CD4-positive, alpha-beta T cell (primary cell): ENCODE measurements at regions not wholly inside any gene's neighbourhood (a gene's known extent, or its start where the extent isn't known, plus 50 kb on each side); places are given as distances from the start of the nearest gene placed in this dataset.

Experiments used
- ATAC-seq: fragments of 200-7000 bp; cut with Tn5 transposase; one replicate; pipeline ENCODE4 v1.10.0; 2022; ENCODE audit warnings: mild to moderate bottlenecking; ENCODE audit not compliant: poor library complexity
- CTCF ChIA-PET: fragments of 350-600 bp; sonication (Branson Sonifier 250); formaldehyde crosslinking; loops from one replicate; lab custom pipeline; 2021; ENCODE audit warnings: antibody characterized with exemption, inconsistent platforms; lab: Charles Lee
- POLR2A ChIA-PET: fragments of 350-600 bp; sonication (Branson Sonifier 250); formaldehyde crosslinking; loops from one replicate; lab custom pipeline; 2021; ENCODE audit warnings: antibody characterized with exemption, inconsistent platforms; lab: Charles Lee
- DNase-seq, 14 experiments: peaks; one replicate each; pipeline ENCODE4 v3.0.0-alpha.2; 2013 to 2020; ENCODE audit warnings: mixed read lengths in 2 of 14
- H3K27ac ChIP-seq, 2 donors: one replicate each; pipeline versions ENCODE4 v1.5.1 to v1.7.0; 2013; ENCODE audit warnings: low read length in 2 of 2, low read depth in 1 of 2, mild to moderate bottlenecking in 1 of 2
- H3K27me3 ChIP-seq, 2 experiments: 1 replicate in 1 of 2; 2 replicates in 1 of 2; pipeline versions ENCODE4 v1.6.1 to v1.7.0; 2013; ENCODE audit warnings: low read length in 2 of 2, control low read depth in 1 of 2, mild to moderate bottlenecking in 1 of 2, moderate library complexity in 1 of 2; ENCODE audit not compliant: insufficient read depth in 2 of 2, control insufficient read depth in 1 of 2
- H3K36me3 ChIP-seq: one replicate; pipeline ENCODE4 v1.6.1; 2013; ENCODE audit warnings: low read length, control low read depth; ENCODE audit not compliant: insufficient read depth
- H3K4me1 ChIP-seq: one replicate; pipeline ENCODE4 v1.6.1; 2013; ENCODE audit warnings: low read length, control low read depth; ENCODE audit not compliant: insufficient read depth
- H3K4me3 ChIP-seq: one replicate; pipeline ENCODE4 v1.5.1; 2013; ENCODE audit warnings: mild to moderate bottlenecking, low read length, moderate library complexity
- H3K9me3 ChIP-seq, 2 experiments: 1 replicate in 1 of 2; 2 replicates in 1 of 2; pipeline versions ENCODE4 v1.6.1 to v1.7.0; 2013; ENCODE audit warnings: low read length in 2 of 2, mild to moderate bottlenecking in 2 of 2, control low read depth in 1 of 2, moderate library complexity in 1 of 2; ENCODE audit not compliant: control insufficient read depth in 1 of 2, insufficient read depth in 1 of 2
- H3K27ac Mint-ChIP-seq: one replicate; pipeline ENCODE4 v1.8.0; 2020; ENCODE audit warnings: mixed read lengths
- H3K27me3 Mint-ChIP-seq: one replicate; pipeline ENCODE4 v1.8.0; 2021; ENCODE audit warnings: mixed read lengths
- H3K36me3 Mint-ChIP-seq: one replicate; pipeline ENCODE4 v1.8.0; 2021; ENCODE audit warnings: low read depth, mixed read lengths
- H3K4me1 Mint-ChIP-seq: one replicate; pipeline ENCODE4 v1.8.0; 2021; ENCODE audit warnings: low read depth, mixed read lengths
- H3K4me3 Mint-ChIP-seq: one replicate; pipeline ENCODE4 v1.8.0; 2020; ENCODE audit warnings: mild to moderate bottlenecking, mixed read lengths
- H3K9me3 Mint-ChIP-seq: one replicate; pipeline ENCODE4 v1.8.0; 2020; ENCODE audit warnings: mixed read lengths
- intact Hi-C, 2 experiments: fragments of 100-400 bp; cut with DNase I in 1 of 2; cut with micrococcal nuclease in 1 of 2; formaldehyde crosslinking; loops; one replicate each; pipeline versions ENCODE4 v1.15.1 to v1.9.0; 2023 to 2025; cut with DNase I, micrococcal nuclease
- TF ChIP-seq, protein P1 (sequence below): fragments of 200-600 bp; IDR thresholded peaks from one replicate; pipeline ENCODE4 v1.8.0; 2022; ENCODE audit warnings: antibody characterized with exemption, mild to moderate bottlenecking

DNA sequence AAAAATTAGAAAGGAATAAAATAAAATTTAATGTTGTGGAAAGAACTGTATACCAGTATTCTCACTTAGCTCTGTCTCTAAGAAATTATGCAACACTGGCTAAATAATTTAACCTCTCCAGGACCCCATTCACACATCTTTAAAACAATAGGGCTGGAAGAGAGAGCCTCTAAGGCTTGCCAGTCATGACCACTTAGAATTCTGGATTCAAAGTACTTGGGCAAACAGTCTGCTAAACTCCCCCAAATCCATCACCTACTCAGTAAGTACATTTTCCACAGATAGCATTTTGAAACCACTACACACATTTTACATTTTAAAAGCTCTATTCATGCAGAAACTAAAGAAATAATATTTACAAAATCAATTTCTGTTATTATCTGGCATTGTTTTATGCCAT lies 291.7 kb downstream of the TMEM167A start:
- no peak overlapping the region for H3K27ac ChIP-seq
- ATAC-seq: no peak
- no peak for DNase-seq
- intact Hi-C loops: no loop called here
- TF ChIP-seq, protein P1, sequence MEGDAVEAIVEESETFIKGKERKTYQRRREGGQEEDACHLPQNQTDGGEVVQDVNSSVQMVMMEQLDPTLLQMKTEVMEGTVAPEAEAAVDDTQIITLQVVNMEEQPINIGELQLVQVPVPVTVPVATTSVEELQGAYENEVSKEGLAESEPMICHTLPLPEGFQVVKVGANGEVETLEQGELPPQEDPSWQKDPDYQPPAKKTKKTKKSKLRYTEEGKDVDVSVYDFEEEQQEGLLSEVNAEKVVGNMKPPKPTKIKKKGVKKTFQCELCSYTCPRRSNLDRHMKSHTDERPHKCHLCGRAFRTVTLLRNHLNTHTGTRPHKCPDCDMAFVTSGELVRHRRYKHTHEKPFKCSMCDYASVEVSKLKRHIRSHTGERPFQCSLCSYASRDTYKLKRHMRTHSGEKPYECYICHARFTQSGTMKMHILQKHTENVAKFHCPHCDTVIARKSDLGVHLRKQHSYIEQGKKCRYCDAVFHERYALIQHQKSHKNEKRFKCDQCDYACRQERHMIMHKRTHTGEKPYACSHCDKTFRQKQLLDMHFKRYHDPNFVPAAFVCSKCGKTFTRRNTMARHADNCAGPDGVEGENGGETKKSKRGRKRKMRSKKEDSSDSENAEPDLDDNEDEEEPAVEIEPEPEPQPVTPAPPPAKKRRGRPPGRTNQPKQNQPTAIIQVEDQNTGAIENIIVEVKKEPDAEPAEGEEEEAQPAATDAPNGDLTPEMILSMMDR: no peak
- ChIA-PET CTCF (no interaction called here), POLR2A (no interaction called here)
- Mint-ChIP-seq H3K4me1 (no peaks in the 10 kb centered on the region), H3K27me3 (no peaks in the 10 kb centered on the region), H3K36me3 (no peaks in the 10 kb centered on the region), H3K9me3 (no peaks in the 10 kb centered on the region), H3K4me3 (no peak overlapping the region), H3K27ac (no peak overlapping the region)
- H3K4me3 ChIP-seq: no peak overlapping the region
- no peaks in the 10 kb centered on the region for H3K4me1 ChIP-seq
- no peaks in the 10 kb centered on the region for H3K9me3 ChIP-seq
- H3K36me3 ChIP-seq: no peaks in the 10 kb centered on the region
- H3K27me3 ChIP-seq: no peaks in the 10 kb centered on the region

- no peaks in the 10 kb centered on the region for H3K36me3 ChIP-seq
- Mint-ChIP-seq H3K4me3 (no peak overlapping the region), H3K27me3 (no peaks in the 10 kb centered on the region), H3K36me3 (no peaks in the 10 kb centered on the region), H3K27ac (no peak overlapping the region), H3K4me1 (no peaks in the 10 kb centered on the region), H3K9me3 (no peaks in the 10 kb centered on the region)
- TF ChIP-seq, protein P1: no peak
- H3K4me3 ChIP-seq: no peak overlapping the region
- no peaks in the 10 kb centered on the region for H3K27me3 ChIP-seq
- POLR2A ChIA-PET: no interaction called here
- H3K27ac ChIP-seq: no peak overlapping the region
- ATAC-seq: no peak
- intact Hi-C loops: no loop called here
- no peaks in the 10 kb centered on the region for H3K4me1 ChIP-seq
- DNase-seq: no peak
- H3K9me3 ChIP-seq: no peaks in the 10 kb centered on the region
- CTCF ChIA-PET: no interaction called here
These were observed 292.7 kb downstream of the TMEM167A start for GRCh38 chr5:82784521-82784920.

GRCh38 chr5:82777106-82777505 lies 300.1 kb downstream of the TMEM167A start:
- intact Hi-C loops: no loop called here
- H3K27me3 Mint-ChIP-seq: no peaks in the 10 kb centered on the region
- no peak for DNase-seq
- ChIA-PET POLR2A (interaction anchor here (0.6 kb wide), 1 partner anchor 459 kb away, joined by 4 read pairs; no protein-coding TSS in a partner anchor), CTCF (no interaction called here)
- no peak overlapping the region for H3K4me3 Mint-ChIP-seq
- Histone ChIP-seq H3K36me3 (no peaks in the 10 kb centered on the region), H3K27ac (no peak overlapping the region), H3K4me3 (no peak overlapping the region), H3K27me3 (no peaks in the 10 kb centered on the region), H3K9me3 (no peaks in the 10 kb centered on the region), H3K4me1 (no peaks in the 10 kb centered on the region)
- TF ChIP-seq, protein P1: no peak
- no peak overlapping the region for H3K27ac Mint-ChIP-seq
- no peaks in the 10 kb centered on the region for H3K36me3 Mint-ChIP-seq
- no peaks in the 10 kb centered on the region for H3K9me3 Mint-ChIP-seq
- no peak for ATAC-seq
- H3K4me1 Mint-ChIP-seq: no peaks in the 10 kb centered on the region
